Activated CD8-positive, alpha-beta memory T cell treated with anti-CD3 and anti-CD28 coated beads, Interleukin-2, amount 50 U/mL, for 24 hours (primary cell): ENCODE measurements at regions not wholly inside any gene's neighbourhood (a gene's known extent, or its start where the extent isn't known, plus 50 kb on each side); places are given as distances from the start of the nearest gene placed in this dataset.

Experiments
- DNase-seq: peaks from one replicate; pipeline ENCODE4 v3.0.0-alpha.2; 2020; ENCODE audit errors: extremely low read depth

GRCh38 chr10:83871187-83872081 lies 267.9 kb upstream of the GHITM start:
- DNase-seq = peak; percentile 10

- no peak for DNase-seq
These were observed 259.0 kb upstream of the GHITM start for GRCh38 chr10:83880252-83880791.

GRCh38 chr10:83881661-83882060 lies 257.6 kb upstream of the GHITM start:
- DNase-seq = no peak

GRCh38 chr10:83886871-83887270 lies 252.4 kb upstream of the GHITM start:
- DNase-seq = no peak

- DNase-seq = no peak
These were observed 246.6 kb upstream of the GHITM start for GRCh38 chr10:83892737-83893136.

- DNase-seq = no peak
These were observed 243.1 kb upstream of the GHITM start for GRCh38 chr10:83896219-83896618.

GRCh38 chr10:83897626-83898025 lies 241.7 kb upstream of the GHITM start:
- no peak for DNase-seq

- DNase-seq = no peak
These were observed 230.8 kb upstream of the GHITM start for GRCh38 chr10:83908506-83908905.

- DNase-seq = no peak
These were observed 230.3 kb upstream of the GHITM start for GRCh38 chr10:83909001-83909400.

GRCh38 chr10:83915801-83916200 lies 223.5 kb upstream of the GHITM start:
- no peak for DNase-seq

- no peak for DNase-seq
These were observed 221.5 kb upstream of the GHITM start for GRCh38 chr10:83917537-83918506.

- no peak for DNase-seq
These were observed 220.1 kb upstream of the GHITM start for GRCh38 chr10:83919187-83919586.

- no peak for DNase-seq
These were observed 217.1 kb upstream of the GHITM start for GRCh38 chr10:83921984-83922860.

- no peak for DNase-seq
These were observed 214.2 kb upstream of the GHITM start for GRCh38 chr10:83925133-83925532.

- no peak for DNase-seq
These were observed 212.7 kb upstream of the GHITM start for GRCh38 chr10:83926606-83927005.

GRCh38 chr10:83927166-83927565 lies 212.1 kb upstream of the GHITM start:
- DNase-seq = no peak

GRCh38 chr10:83929399-83929798 lies 209.9 kb upstream of the GHITM start:
- DNase-seq = no peak

GRCh38 chr10:83931669-83932068 lies 207.6 kb upstream of the GHITM start:
- DNase-seq = no peak

GRCh38 chr10:83932245-83932644 lies 207.1 kb upstream of the GHITM start:
- DNase-seq = no peak

GRCh38 chr10:83934062-83934461 lies 205.2 kb upstream of the GHITM start:
- DNase-seq = no peak

GRCh38 chr10:83934641-83935338 lies 204.5 kb upstream of the GHITM start:
- DNase-seq = no peak
